ENCODE measurements at regions not wholly inside any gene's neighbourhood (a gene's known extent, or its start where the extent isn't known, plus 50 kb on each side); places are given as distances from the start of the nearest gene placed in this dataset.
A peak's percentile ranks its signal among the peaks of the same experiment; 100 is the strongest.

- TF ChIP-seq REST (IDR thresholded peaks at IDR 0.05) (no peak), NR3C1 (IDR thresholded peaks at IDR 0.05) (no peak), PHF8 (IDR thresholded peaks at IDR 0.05; ENCODE audit: borderline replicate concordance, low read depth) (no peak), POLR2A (IDR thresholded peaks at IDR 0.05; ENCODE audit: low read length) (no peak), HDAC2 (IDR thresholded peaks at IDR 0.05) (no peak)
Observed at GRCh38 chr12:92612611-92613010, 90.2 kb upstream of the PLEKHG7 start (continued).

- ChIA-PET CTCF (interaction anchor here (0.6 to 4.6 kb wide), 24 partner anchors 10 to 1247 kb away, joined by 3 to 34 read pairs (median 3); no protein-coding TSS in a partner anchor), POLR2A (interaction anchor here (0.8 to 1.1 kb wide), 2 partner anchors 463 to 464 kb away, joined by 3 to 7 read pairs; partner anchors contain the start of gene BTG1)
- Histone ChIP-seq H3K4me1 (peaks cover 23% of the 10 kb centered on the region), H3K9me3 (peaks cover 15% of the 10 kb centered on the region), H3K4me3 (no peak overlapping the region), H3K4me2 (peak overlapping the region; percentile 22; the same call in 1 of the 3 replicates), H3K27ac (peak overlapping the region; percentile 78 to 98)
- DNase-seq (ENCODE audit: low read depth in 1 of 2, low spot score in 1 of 2) (peak; percentile 27 to 76), ATAC-seq (peak; percentile 54 to 69; a peak in 3 of 6 replicates), FAIRE-seq (peak; percentile 92)
- 42% methylated on average over 8 of the region's 8 CpGs for WGBS (ENCODE audit: missing lambda C conversion rate)
- peak; percentile 67 for TF ChIP-seq CTCF (IDR thresholded peaks at IDR 0.05)
- peak; percentile 75 to 82 for TF ChIP-seq RAD21 (conservative IDR thresholded peaks at IDR 0.05 in 1 of 2, IDR thresholded peaks at IDR 0.05 in 1 of 2)
- no peak for TF ChIP-seq FOSB (CRISPR knock-in tag; IDR thresholded peaks at IDR 0.05)
- peak; percentile 75 for TF ChIP-seq SMC3 (IDR thresholded peaks at IDR 0.05)
Observed at GRCh38 chr12:92608151-92609091, 94.4 kb upstream of the PLEKHG7 start.

GRCh38 chr12:92606956-92607355, 95.8 kb upstream of the PLEKHG7 start:
- DNase-seq (ENCODE audit: low read depth in 1 of 2, low spot score in 1 of 2) (no peak), FAIRE-seq (no peak), ATAC-seq (no peak)
- peaks cover 38% of the 10 kb centered on the region for H3K4me1 ChIP-seq
- 90% methylated on average over 2 of the region's 2 CpGs for WGBS (ENCODE audit: missing lambda C conversion rate)
- peaks cover 19% of the 10 kb centered on the region for H3K9me3 ChIP-seq
- no peak overlapping the region for H3K4me3 ChIP-seq
- POLR2A ChIA-PET, result no interaction called here
- TF ChIP-seq CBX2 (IDR thresholded peaks at IDR 0.05; ENCODE audit: borderline replicate concordance, low read depth) (no peak), HOXB5 (CRISPR knock-in tag; IDR thresholded peaks at IDR 0.05) (no peak), KDM5A (IDR thresholded peaks at IDR 0.05) (no peak), MAZ (IDR thresholded peaks at IDR 0.05; ENCODE audit: borderline replicate concordance, low read depth, low read length) (no peak), JUNB (IDR thresholded peaks at IDR 0.05) (no peak), FOSL2 (IDR thresholded peaks at IDR 0.05) (no peak), FOSL2 (CRISPR knock-in tag; IDR thresholded peaks at IDR 0.05) (no peak), CTCF (IDR thresholded peaks at IDR 0.05) (no peak), GATA3 (IDR thresholded peaks at IDR 0.05; ENCODE audit: borderline replicate concordance) (no peak), RARB (CRISPR knock-in tag; IDR thresholded peaks at IDR 0.05) (no peak), EP300 (IDR thresholded peaks at IDR 0.05) (no peak)
- peak overlapping the region; percentile 78 to 98 for H3K27ac ChIP-seq
- no peak overlapping the region for H3K4me2 ChIP-seq
- CTCF ChIA-PET, result interaction anchor here (1.2 to 4.6 kb wide), 4 partner anchors 17 to 1224 kb away, joined by 3 to 34 read pairs (median 8); no protein-coding TSS in a partner anchor

All from A549 (cell line).